ENCODE measurements at regions not wholly inside any gene's neighbourhood (a gene's known extent, or its start where the extent isn't known, plus 50 kb on each side); places are given as distances from the start of the nearest gene placed in this dataset.

- H3K9me3 ChIP-seq = no peaks in the 10 kb centered on the region
- TF ChIP-seq POLR2A (IDR thresholded peaks at IDR 0.05) (no peak), POLR2AphosphoS5 (IDR thresholded peaks at IDR 0.05) (no peak), EP300 (IDR thresholded peaks at IDR 0.05) (no peak)
- TF ChIP-seq, protein P1, sequence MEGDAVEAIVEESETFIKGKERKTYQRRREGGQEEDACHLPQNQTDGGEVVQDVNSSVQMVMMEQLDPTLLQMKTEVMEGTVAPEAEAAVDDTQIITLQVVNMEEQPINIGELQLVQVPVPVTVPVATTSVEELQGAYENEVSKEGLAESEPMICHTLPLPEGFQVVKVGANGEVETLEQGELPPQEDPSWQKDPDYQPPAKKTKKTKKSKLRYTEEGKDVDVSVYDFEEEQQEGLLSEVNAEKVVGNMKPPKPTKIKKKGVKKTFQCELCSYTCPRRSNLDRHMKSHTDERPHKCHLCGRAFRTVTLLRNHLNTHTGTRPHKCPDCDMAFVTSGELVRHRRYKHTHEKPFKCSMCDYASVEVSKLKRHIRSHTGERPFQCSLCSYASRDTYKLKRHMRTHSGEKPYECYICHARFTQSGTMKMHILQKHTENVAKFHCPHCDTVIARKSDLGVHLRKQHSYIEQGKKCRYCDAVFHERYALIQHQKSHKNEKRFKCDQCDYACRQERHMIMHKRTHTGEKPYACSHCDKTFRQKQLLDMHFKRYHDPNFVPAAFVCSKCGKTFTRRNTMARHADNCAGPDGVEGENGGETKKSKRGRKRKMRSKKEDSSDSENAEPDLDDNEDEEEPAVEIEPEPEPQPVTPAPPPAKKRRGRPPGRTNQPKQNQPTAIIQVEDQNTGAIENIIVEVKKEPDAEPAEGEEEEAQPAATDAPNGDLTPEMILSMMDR (IDR thresholded peaks at IDR 0.05) = no peak
- H3K36me3 ChIP-seq = no peaks in the 10 kb centered on the region
- no peak overlapping the region for H3K27ac ChIP-seq
- no peak for ATAC-seq
- H3K4me1 ChIP-seq = no peaks in the 10 kb centered on the region
- 79 to 84% methylated on average over 2 of the region's 2 CpGs for WGBS, 2 donors (ENCODE audit: low coverage in 1 of 2)
- no peak overlapping the region for H3K4me3 ChIP-seq
- no peaks in the 10 kb centered on the region for H3K27me3 ChIP-seq
These were observed 155.4 kb upstream of the LAMA2 start for GRCh38 chr6:128727500-128727899.

GRCh38 chr6:128725271-128726233 lies 157.4 kb upstream of the LAMA2 start:
- no peaks in the 10 kb centered on the region for H3K36me3 ChIP-seq
- no peaks in the 10 kb centered on the region for H3K4me1 ChIP-seq
- H3K27me3 ChIP-seq = no peaks in the 10 kb centered on the region
- no peak for ATAC-seq
- H3K27ac ChIP-seq = no peak overlapping the region
- TF ChIP-seq POLR2A (IDR thresholded peaks at IDR 0.05) (no peak), POLR2AphosphoS5 (IDR thresholded peaks at IDR 0.05) (no peak), EP300 (IDR thresholded peaks at IDR 0.05) (no peak)
- TF ChIP-seq, protein P1 (IDR thresholded peaks at IDR 0.05) = peak; percentile 37 to 59 (median 50)
- WGBS, 2 donors (ENCODE audit: low coverage in 1 of 2) = 31 to 40% methylated on average over 3 of the region's 3 CpGs
- no peaks in the 10 kb centered on the region for H3K9me3 ChIP-seq
- H3K4me3 ChIP-seq = no peak overlapping the region

GRCh38 chr6:128724738-128725137 lies 158.2 kb upstream of the LAMA2 start:
- H3K9me3 ChIP-seq = no peaks in the 10 kb centered on the region
- ATAC-seq = no peak
- H3K4me1 ChIP-seq = no peaks in the 10 kb centered on the region
- 62 to 69% methylated on average over 5 of the region's 5 CpGs for WGBS, 2 donors (ENCODE audit: low coverage in 1 of 2)
- no peak overlapping the region for H3K27ac ChIP-seq
- no peaks in the 10 kb centered on the region for H3K36me3 ChIP-seq
- no peak overlapping the region for H3K4me3 ChIP-seq
- H3K27me3 ChIP-seq = no peaks in the 10 kb centered on the region
- no peak for TF ChIP-seq EP300 (IDR thresholded peaks at IDR 0.05)
- TF ChIP-seq, protein P1 (IDR thresholded peaks at IDR 0.05) = no peak
- no peak for TF ChIP-seq POLR2AphosphoS5 (IDR thresholded peaks at IDR 0.05)
- TF ChIP-seq POLR2A (IDR thresholded peaks at IDR 0.05) = no peak

DNA sequence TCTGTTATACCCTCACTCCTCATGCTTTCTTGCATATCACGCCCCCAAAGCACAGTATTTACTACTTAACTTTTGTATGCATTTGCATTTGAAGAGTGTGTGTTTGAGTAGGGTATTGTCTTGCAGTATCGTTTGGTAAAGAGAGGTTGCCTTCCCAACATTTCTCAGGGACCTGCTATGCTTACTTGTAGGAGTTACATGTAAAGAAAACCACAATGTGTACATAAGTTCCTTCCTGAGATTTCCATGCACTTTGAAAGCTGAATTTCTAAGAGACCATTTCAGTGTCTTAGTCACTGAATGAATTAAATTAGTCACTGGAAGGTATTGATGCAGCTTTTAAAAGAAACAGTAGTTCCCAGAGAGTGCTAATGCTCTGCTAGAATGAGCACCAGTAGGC lies 159.3 kb upstream of the LAMA2 start:
- Histone ChIP-seq H3K9me3 (no peaks in the 10 kb centered on the region), H3K27me3 (no peaks in the 10 kb centered on the region), H3K4me1 (no peaks in the 10 kb centered on the region), H3K36me3 (no peaks in the 10 kb centered on the region), H3K4me3 (no peak overlapping the region), H3K27ac (no peak overlapping the region)
- TF ChIP-seq POLR2A (IDR thresholded peaks at IDR 0.05) (no peak), EP300 (IDR thresholded peaks at IDR 0.05) (no peak), POLR2AphosphoS5 (IDR thresholded peaks at IDR 0.05) (no peak)
- TF ChIP-seq, protein P1 (IDR thresholded peaks at IDR 0.05) = no peak
- WGBS, 2 donors (ENCODE audit: low coverage in 1 of 2) = 61 to 62% methylated on average over 2 of the region's 2 CpGs
- ATAC-seq = no peak

DNA sequence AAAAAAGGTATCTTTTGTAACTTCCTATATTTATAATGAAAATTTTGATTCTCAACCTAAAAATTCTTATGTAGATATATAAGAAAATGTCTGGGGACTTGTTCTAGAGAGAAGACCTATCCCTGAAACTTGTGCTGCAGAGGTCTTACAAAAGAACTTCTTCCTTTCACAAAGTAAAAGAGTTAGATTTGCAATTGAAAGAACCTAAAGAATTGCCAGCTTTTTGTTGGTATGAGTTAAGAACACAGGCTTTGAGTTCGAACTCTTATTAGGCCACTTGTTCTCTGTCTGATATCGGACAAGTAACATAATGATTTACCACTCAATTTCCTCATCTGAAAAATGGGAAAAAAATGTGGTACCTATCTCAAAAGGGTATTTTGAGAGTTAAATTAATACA lies 162.0 kb upstream of the LAMA2 start:
- no peaks in the 10 kb centered on the region for H3K4me1 ChIP-seq
- ATAC-seq = no peak
- no peak overlapping the region for H3K27ac ChIP-seq
- 70 to 79% methylated on average over 2 of the region's 2 CpGs for WGBS, 2 donors (ENCODE audit: low coverage in 1 of 2)
- no peak overlapping the region for H3K4me3 ChIP-seq
- no peaks in the 10 kb centered on the region for H3K27me3 ChIP-seq
- H3K36me3 ChIP-seq = no peaks in the 10 kb centered on the region
- TF ChIP-seq POLR2AphosphoS5 (IDR thresholded peaks at IDR 0.05) (no peak), EP300 (IDR thresholded peaks at IDR 0.05) (no peak), POLR2A (IDR thresholded peaks at IDR 0.05) (no peak)
- TF ChIP-seq, protein P1 (IDR thresholded peaks at IDR 0.05) = no peak
- no peaks in the 10 kb centered on the region for H3K9me3 ChIP-seq
